ENCODE measurements at regions not wholly inside any gene's neighbourhood (a gene's known extent, or its start where the extent isn't known, plus 50 kb on each side); places are given as distances from the start of the nearest gene placed in this dataset.
A peak's percentile ranks its signal among the peaks of the same experiment; 100 is the strongest.
"Not testable (repeated sequence)": the region's sequence is repeated elsewhere in the genome, so short reads cannot be mapped to it uniquely, and the experiment has no call there.

DNA sequence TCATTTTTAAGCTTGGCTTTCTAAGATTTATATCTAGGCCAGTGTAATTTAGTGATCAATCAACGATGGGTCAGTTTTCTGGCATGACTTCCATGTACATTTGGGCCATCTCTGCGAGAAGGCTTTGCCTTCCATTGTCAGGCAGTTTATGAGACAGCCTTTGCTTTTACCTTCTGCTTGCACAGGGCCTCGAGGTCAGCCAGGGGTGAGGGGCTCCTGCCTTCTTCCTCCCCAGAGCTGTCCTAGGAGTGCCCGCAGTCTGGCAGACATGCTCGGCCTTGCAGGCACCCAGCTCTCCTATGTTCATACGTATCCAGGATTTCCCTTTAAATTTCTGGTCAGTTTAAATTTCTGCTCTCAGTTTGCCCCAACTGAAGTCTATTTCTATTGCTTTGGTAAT is 367.2 kb downstream of the SMOC2 start:
- Mint-ChIP-seq H3K4me1 (peaks cover 3 to 18% of the 10 kb centered on the region in 2 donors), H3K36me3 (peaks cover 3 to 7% (median 5%) of the 10 kb centered on the region in 3 donors), H3K4me3 (no peak overlapping the region), H3K9me3 (peaks cover 0 to 5% (median 0%) of the 10 kb centered on the region in 6 donors), H3K27ac (no peak overlapping the region), H3K27me3 (ENCODE audit: low read depth in 3 of 3) (peaks cover 4 to 9% (median 9%) of the 10 kb centered on the region in 3 donors)
- DNase-seq, result no peak

DNA sequence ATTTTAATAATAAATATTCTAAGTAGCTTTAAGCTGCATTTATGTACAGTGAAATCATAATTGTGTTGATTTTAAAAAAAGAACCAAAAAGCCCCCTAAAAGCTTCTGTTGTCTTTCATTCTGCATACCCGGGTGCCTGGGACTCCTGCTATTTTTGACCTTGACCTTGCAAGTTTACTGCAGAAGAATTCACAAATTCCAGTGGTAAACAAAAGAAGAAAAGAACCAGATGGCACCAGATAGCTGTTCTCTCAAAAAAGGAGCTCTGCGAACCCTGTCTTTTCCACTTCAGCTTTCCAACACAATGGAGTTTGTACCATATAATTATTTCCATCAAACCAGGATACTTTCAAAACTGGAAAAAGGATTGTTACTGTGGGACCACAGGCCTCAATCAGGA is 363.3 kb downstream of the SMOC2 start:
- Mint-ChIP-seq H3K27ac (no peak overlapping the region), H3K27me3 (ENCODE audit: low read depth in 3 of 3) (peaks cover 8 to 22% (median 14%) of the 10 kb centered on the region in 3 donors), H3K4me1 (peaks cover 11 to 15% of the 10 kb centered on the region in 2 donors), H3K4me3 (no peak overlapping the region), H3K9me3 (peaks cover 0 to 5% (median 0%) of the 10 kb centered on the region in 6 donors), H3K36me3 (peaks cover 3 to 7% (median 5%) of the 10 kb centered on the region in 3 donors)
- DNase-seq, result no peak

DNA sequence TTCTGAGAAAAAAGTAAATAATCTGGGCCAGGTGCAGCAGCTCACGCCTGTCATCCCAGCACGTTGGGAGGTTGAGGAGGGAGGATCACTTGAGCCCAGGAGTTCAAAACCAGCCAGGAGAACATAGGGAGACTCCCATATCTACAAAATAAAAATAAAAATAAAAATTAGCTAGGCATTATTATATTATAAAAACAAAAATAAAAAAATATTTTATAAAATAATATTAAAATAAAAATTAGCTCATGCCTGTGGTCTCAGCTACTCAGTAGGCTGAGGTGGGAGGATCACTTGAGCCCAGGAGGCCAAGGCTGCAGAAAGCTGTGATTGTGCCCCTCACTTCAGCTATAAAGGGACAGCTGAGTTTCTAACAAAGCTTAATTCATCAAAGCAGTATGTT is 362.9 kb downstream of the SMOC2 start:
- Mint-ChIP-seq H3K27me3 (ENCODE audit: low read depth in 3 of 3) (peaks cover 8 to 21% (median 15%) of the 10 kb centered on the region in 3 donors), H3K4me1 (peaks cover 15 to 19% of the 10 kb centered on the region in 2 donors), H3K36me3 (peaks cover 3 to 6% (median 5%) of the 10 kb centered on the region in 3 donors), H3K4me3 (no peak overlapping the region), H3K27ac (no peak overlapping the region), H3K9me3 (peaks cover 0 to 5% (median 0%) of the 10 kb centered on the region in 6 donors)
- no peak for DNase-seq

- no peaks in the 10 kb centered on the region for H3K36me3 Mint-ChIP-seq
Measured at GRCh38 chr6:168799067-168799466, 358.1 kb downstream of the SMOC2 start.

DNA sequence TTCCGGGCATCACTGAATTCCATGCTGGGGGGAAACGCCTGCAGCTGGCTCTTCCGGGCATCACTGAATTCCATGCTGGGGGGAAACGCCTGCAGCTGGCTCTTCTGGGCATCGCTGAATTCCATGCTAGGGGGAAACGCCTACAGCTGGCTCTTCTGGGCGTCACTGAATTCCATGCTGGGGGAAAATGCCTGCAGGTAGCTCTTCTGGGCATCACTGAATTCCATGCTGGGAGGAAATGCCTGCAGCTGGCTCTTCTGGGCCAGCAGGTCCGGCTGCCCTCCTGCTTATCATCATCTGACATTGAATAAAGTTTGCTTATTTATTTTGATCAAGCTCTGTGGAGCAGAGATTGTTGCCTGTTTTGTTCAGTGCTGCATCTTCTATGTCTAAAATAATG is 355.1 kb downstream of the SMOC2 start:
- Mint-ChIP-seq H3K27ac (peak overlapping the region in 1 of 6 donors; percentile 2), H3K36me3 (no peaks in the 10 kb centered on the region), H3K4me1 (peaks cover 25 to 33% of the 10 kb centered on the region in 2 donors), H3K9me3 (peaks cover 0 to 2% (median 0%) of the 10 kb centered on the region in 6 donors), H3K27me3 (ENCODE audit: low read depth in 3 of 3) (peaks cover 0 to 8% (median 3%) of the 10 kb centered on the region in 3 donors), H3K4me3 (no peak overlapping the region)
- no peak for DNase-seq

More at GRCh38 chr6:168799067-168799466, 358.1 kb downstream of the SMOC2 start:
- DNase-seq, result peak; percentile 10 to 28 (median 25)
- H3K9me3 Mint-ChIP-seq, result peaks cover 0 to 2% (median 0%) of the 10 kb centered on the region in 6 donors
- H3K27ac Mint-ChIP-seq, result peak overlapping the region in 1 of 6 donors; percentile 35
- H3K4me1 Mint-ChIP-seq, result peaks cover 25 to 33% of the 10 kb centered on the region in 2 donors
- H3K27me3 Mint-ChIP-seq (ENCODE audit: low read depth in 3 of 3), result peaks cover 8 to 18% (median 12%) of the 10 kb centered on the region in 3 donors
- H3K4me3 Mint-ChIP-seq, result peak overlapping the region; percentile 31 to 68 (median 63)

GRCh38 chr6:168795611-168796010 is 354.6 kb downstream of the SMOC2 start:
- H3K27me3 Mint-ChIP-seq (ENCODE audit: low read depth in 3 of 3); H3K4me3 Mint-ChIP-seq; DNase-seq; H3K9me3 Mint-ChIP-seq; H3K36me3 Mint-ChIP-seq: not testable (repeated sequence)
- Mint-ChIP-seq H3K4me1 (peaks cover 22 to 30% of the 10 kb centered on the region in 2 donors), H3K27ac (peak overlapping the region in 1 of 6 donors; percentile 42)

DNA sequence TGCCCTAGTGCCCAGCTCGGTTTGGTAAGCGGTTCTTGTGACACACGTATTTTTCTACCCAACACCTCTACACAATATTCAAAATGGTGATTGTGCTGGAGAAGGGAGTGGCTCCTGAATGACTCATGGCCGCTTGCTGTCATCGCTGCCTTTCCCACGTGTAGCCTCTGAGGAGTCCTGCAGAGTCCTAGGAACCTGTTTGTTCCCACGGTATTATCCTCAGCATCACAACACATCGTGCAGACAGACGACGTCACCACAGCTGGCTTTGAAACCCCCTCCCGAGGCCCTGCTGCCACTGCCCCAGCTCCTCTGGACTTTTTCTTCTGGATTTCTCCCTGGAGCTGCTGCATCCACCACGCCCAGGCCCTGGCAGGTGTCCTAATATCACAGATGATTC is 353.5 kb downstream of the SMOC2 start:
- peaks cover 16 to 20% of the 10 kb centered on the region in 2 donors for H3K4me1 Mint-ChIP-seq
- no peak overlapping the region for H3K4me3 Mint-ChIP-seq
- H3K27ac Mint-ChIP-seq, result no peak overlapping the region
- H3K36me3 Mint-ChIP-seq, result no peaks in the 10 kb centered on the region
- peaks cover 0 to 2% (median 0%) of the 10 kb centered on the region in 6 donors for H3K9me3 Mint-ChIP-seq
- no peak for DNase-seq
- H3K27me3 Mint-ChIP-seq (ENCODE audit: low read depth in 3 of 3), result peaks cover 0 to 2% (median 1%) of the 10 kb centered on the region in 3 donors

GRCh38 chr6:168793649-168794048 is 352.7 kb downstream of the SMOC2 start:
- no peak overlapping the region for H3K27ac Mint-ChIP-seq
- H3K36me3 Mint-ChIP-seq, result no peaks in the 10 kb centered on the region
- no peak overlapping the region for H3K4me3 Mint-ChIP-seq
- DNase-seq, result no peak
- no peaks in the 10 kb centered on the region for H3K27me3 Mint-ChIP-seq (ENCODE audit: low read depth in 3 of 3)
- H3K9me3 Mint-ChIP-seq, result peaks cover 0 to 2% (median 0%) of the 10 kb centered on the region in 6 donors
- peaks cover 7 to 12% of the 10 kb centered on the region in 2 donors for H3K4me1 Mint-ChIP-seq

- H3K27ac Mint-ChIP-seq, result no peak overlapping the region
- H3K36me3 Mint-ChIP-seq, result peaks cover 0 to 2% (median 0%) of the 10 kb centered on the region in 3 donors
- H3K9me3 Mint-ChIP-seq, result peaks cover 0 to 2% (median 0%) of the 10 kb centered on the region in 6 donors
- H3K4me1 Mint-ChIP-seq, result peaks cover 0 to 6% of the 10 kb centered on the region in 2 donors
- no peak overlapping the region for H3K4me3 Mint-ChIP-seq
- peaks cover 0 to 3% (median 0%) of the 10 kb centered on the region in 3 donors for H3K27me3 Mint-ChIP-seq (ENCODE audit: low read depth in 3 of 3)
- DNase-seq, result no peak
Measured at GRCh38 chr6:168791917-168792316, 350.9 kb downstream of the SMOC2 start.

GRCh38 chr6:168789699-168790098 is 348.7 kb downstream of the SMOC2 start:
- Mint-ChIP-seq H3K27me3 (ENCODE audit: low read depth in 3 of 3) (peaks cover 0 to 6% (median 6%) of the 10 kb centered on the region in 3 donors), H3K9me3 (peaks cover 0 to 2% (median 0%) of the 10 kb centered on the region in 6 donors), H3K27ac (no peak overlapping the region), H3K4me3 (no peak overlapping the region), H3K36me3 (peaks cover 0 to 2% (median 0%) of the 10 kb centered on the region in 3 donors), H3K4me1 (no peaks in the 10 kb centered on the region)
- DNase-seq, result no peak

- H3K4me1 Mint-ChIP-seq, result no peaks in the 10 kb centered on the region
- peaks cover 0 to 13% (median 6%) of the 10 kb centered on the region in 3 donors for H3K27me3 Mint-ChIP-seq (ENCODE audit: low read depth in 3 of 3)
- H3K27ac Mint-ChIP-seq, result no peak overlapping the region
- no peak for DNase-seq
- H3K4me3 Mint-ChIP-seq, result no peak overlapping the region
- H3K36me3 Mint-ChIP-seq, result peaks cover 0 to 2% (median 0%) of the 10 kb centered on the region in 3 donors
- peaks cover 0 to 2% (median 0%) of the 10 kb centered on the region in 6 donors for H3K9me3 Mint-ChIP-seq
Measured at GRCh38 chr6:168785720-168786511, 344.9 kb downstream of the SMOC2 start.

DNA sequence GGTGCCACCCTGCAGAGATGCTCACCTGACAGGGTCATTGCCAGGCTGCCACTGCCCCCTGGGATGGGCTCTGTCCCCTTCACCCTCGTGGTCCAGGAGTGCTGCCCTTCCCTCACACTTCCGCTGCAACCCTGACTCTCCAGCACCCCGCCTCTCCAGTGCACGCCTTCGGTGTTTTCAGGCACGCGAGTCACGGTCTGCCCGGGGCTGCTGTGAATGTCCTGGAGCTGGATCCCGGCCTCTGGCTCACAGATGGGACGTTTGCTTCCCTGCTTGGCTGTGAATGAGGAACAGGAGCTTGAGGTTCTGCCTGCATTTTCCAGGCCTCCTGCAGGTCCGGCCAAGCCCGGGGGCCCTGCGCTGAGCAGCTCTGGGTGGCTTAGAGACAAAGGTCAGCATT is 343.4 kb downstream of the SMOC2 start:
- H3K4me1 Mint-ChIP-seq, result no peaks in the 10 kb centered on the region
- no peak for DNase-seq
- H3K36me3 Mint-ChIP-seq, result peaks cover 0 to 6% (median 2%) of the 10 kb centered on the region in 3 donors
- H3K9me3 Mint-ChIP-seq, result peaks cover 0 to 2% (median 0%) of the 10 kb centered on the region in 6 donors
- H3K27ac Mint-ChIP-seq, result peak overlapping the region in 1 of 6 donors; percentile 53
- H3K4me3 Mint-ChIP-seq, result no peak overlapping the region
- peaks cover 0 to 13% (median 6%) of the 10 kb centered on the region in 3 donors for H3K27me3 Mint-ChIP-seq (ENCODE audit: low read depth in 3 of 3)

GRCh38 chr6:168783720-168784119 is 342.7 kb downstream of the SMOC2 start:
- peaks cover 0 to 6% (median 2%) of the 10 kb centered on the region in 3 donors for H3K36me3 Mint-ChIP-seq
- H3K27ac Mint-ChIP-seq, result no peak overlapping the region
- DNase-seq, result no peak
- no peak overlapping the region for H3K4me3 Mint-ChIP-seq
- H3K27me3 Mint-ChIP-seq (ENCODE audit: low read depth in 3 of 3), result peaks cover 0 to 13% (median 6%) of the 10 kb centered on the region in 3 donors
- no peaks in the 10 kb centered on the region for H3K4me1 Mint-ChIP-seq
- peaks cover 0 to 2% (median 0%) of the 10 kb centered on the region in 6 donors for H3K9me3 Mint-ChIP-seq

DNA sequence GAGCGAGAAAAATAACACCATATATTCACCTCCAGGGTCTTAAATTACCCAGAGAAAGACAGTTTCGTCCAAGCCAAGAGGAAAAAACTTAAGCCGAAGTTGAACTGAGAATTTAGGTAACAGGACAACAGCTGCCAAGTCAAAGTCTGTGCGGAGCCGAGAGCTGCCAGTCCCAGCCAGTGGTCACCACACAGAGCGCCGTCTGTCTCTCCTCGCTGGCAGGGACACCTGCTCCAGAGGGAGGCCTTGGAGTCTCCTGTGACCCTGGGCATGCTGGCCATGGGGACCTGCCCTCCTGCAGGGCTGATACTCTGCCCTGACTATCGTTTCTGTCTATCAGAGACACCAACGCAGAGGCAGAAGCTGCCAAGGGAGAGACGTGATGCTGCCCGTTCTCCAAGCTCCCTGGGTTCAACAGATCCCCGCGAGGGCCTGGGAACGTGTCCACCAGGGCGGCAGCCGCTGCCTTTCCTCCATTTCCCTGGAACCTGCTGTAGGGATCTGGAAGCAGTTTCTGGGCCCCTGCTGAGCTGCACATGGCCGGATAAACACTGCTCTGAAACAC is 341.3 kb downstream of the SMOC2 start:
- H3K27ac Mint-ChIP-seq, result no peak overlapping the region
- no peak overlapping the region for H3K4me3 Mint-ChIP-seq
- no peak for DNase-seq
- no peaks in the 10 kb centered on the region for H3K4me1 Mint-ChIP-seq
- H3K27me3 Mint-ChIP-seq (ENCODE audit: low read depth in 3 of 3), result peaks cover 0 to 15% (median 3%) of the 10 kb centered on the region in 3 donors
- H3K36me3 Mint-ChIP-seq, result peaks cover 0 to 6% (median 0%) of the 10 kb centered on the region in 3 donors
- H3K9me3 Mint-ChIP-seq, result no peaks in the 10 kb centered on the region
